Cardiac fibroblast (primary cell): ENCODE measurements at regions not wholly inside any gene's neighbourhood (a gene's known extent, or its start where the extent isn't known, plus 50 kb on each side); places are given as distances from the start of the nearest gene placed in this dataset.

Experiments
- DNase-seq, 2 donors: peaks; one replicate each; pipeline versions ENCODE4 v3.0.0 to v3.0.0-alpha.2; 2010; ENCODE audit warnings: low read depth in 2 of 2
- H3K4me3 ChIP-seq, 2 donors: replicated peaks in 1 of 2; 1 replicate in 1 of 2; 2 replicates in 1 of 2; pipeline ENCODE4 v1.5.1; 2011; ENCODE audit warnings: low read depth in 2 of 2, low read length in 2 of 2, mild to moderate bottlenecking in 2 of 2, moderate library complexity in 1 of 2
- CTCF ChIP-seq: IDR thresholded peaks from one replicate; pipeline ENCODE4 v1.5.1; 2011; ENCODE audit warnings: low read depth, mild to moderate bottlenecking, low read length, inconsistent platforms

GRCh38 chr3:178056868-178057267, 479.4 kb upstream of the KCNMB2 start:
- TF ChIP-seq CTCF, result no peak
- DNase-seq, result peak in 1 of 2 donors; percentile 59
- no peak overlapping the region for H3K4me3 ChIP-seq

- no peak overlapping the region for H3K4me3 ChIP-seq
- DNase-seq, result no peak
- TF ChIP-seq CTCF, result no peak
Observed at GRCh38 chr3:178058629-178059028, 477.6 kb upstream of the KCNMB2 start.

- DNase-seq, result peak; percentile 59 to 63
- no peak overlapping the region for H3K4me3 ChIP-seq
- no peak for TF ChIP-seq CTCF
Observed at GRCh38 chr3:178059119-178059518, 477.1 kb upstream of the KCNMB2 start.

- TF ChIP-seq CTCF, result no peak
- peak in 1 of 2 donors; percentile 57 for DNase-seq
- no peak overlapping the region for H3K4me3 ChIP-seq
Observed at GRCh38 chr3:178059836-178060235, 476.4 kb upstream of the KCNMB2 start.

GRCh38 chr3:178060407-178060806, 475.8 kb upstream of the KCNMB2 start:
- TF ChIP-seq CTCF, result no peak
- H3K4me3 ChIP-seq, result no peak overlapping the region
- peak; percentile 55 to 74 for DNase-seq

- no peak for TF ChIP-seq CTCF
- DNase-seq, result no peak
- H3K4me3 ChIP-seq, result no peak overlapping the region
Observed at GRCh38 chr3:178062126-178062525, 474.1 kb upstream of the KCNMB2 start.

- DNase-seq, result peak; percentile 62 to 80
- no peak for TF ChIP-seq CTCF
- H3K4me3 ChIP-seq, result no peak overlapping the region
Observed at GRCh38 chr3:178063461-178063860, 472.8 kb upstream of the KCNMB2 start.
